ENCODE measurements at regions not wholly inside any gene's neighbourhood (a gene's known extent, or its start where the extent isn't known, plus 50 kb on each side); places are given as distances from the start of the nearest gene placed in this dataset.

DNA sequence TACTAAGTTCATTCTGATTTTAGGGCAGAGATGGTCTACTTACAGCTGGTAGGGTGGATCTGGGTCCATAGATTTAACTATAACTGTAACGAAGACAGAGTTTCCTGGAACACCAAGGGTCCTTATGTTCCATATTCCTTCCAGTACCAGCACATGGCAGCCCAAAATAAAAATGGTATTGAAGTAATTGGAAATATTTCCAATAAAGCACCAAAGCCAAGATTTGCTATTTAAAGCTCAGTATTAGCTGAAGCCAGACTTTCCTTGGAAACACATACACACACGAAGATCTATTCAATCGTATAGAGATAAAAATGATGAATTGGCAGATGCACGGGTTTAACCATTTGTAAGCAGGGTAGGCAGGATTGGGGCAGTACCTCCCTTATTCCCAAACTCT lies 289.1 kb upstream of the SORCS1 start (continued):
- TF ChIP-seq, protein P1, sequence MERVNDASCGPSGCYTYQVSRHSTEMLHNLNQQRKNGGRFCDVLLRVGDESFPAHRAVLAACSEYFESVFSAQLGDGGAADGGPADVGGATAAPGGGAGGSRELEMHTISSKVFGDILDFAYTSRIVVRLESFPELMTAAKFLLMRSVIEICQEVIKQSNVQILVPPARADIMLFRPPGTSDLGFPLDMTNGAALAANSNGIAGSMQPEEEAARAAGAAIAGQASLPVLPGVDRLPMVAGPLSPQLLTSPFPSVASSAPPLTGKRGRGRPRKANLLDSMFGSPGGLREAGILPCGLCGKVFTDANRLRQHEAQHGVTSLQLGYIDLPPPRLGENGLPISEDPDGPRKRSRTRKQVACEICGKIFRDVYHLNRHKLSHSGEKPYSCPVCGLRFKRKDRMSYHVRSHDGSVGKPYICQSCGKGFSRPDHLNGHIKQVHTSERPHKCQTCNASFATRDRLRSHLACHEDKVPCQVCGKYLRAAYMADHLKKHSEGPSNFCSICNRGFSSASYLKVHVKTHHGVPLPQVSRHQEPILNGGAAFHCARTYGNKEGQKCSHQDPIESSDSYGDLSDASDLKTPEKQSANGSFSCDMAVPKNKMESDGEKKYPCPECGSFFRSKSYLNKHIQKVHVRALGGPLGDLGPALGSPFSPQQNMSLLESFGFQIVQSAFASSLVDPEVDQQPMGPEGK (tag by site-specific recombination; IDR thresholded peaks at IDR 0.05) = no peak
- TF ChIP-seq ZEB2 (tag by site-specific recombination; IDR thresholded peaks at IDR 0.05) (no peak), ZNF391 (tag by site-specific recombination; IDR thresholded peaks at IDR 0.05; ENCODE audit: borderline replicate concordance, low read depth) (no peak), HIC1 (tag by site-specific recombination; IDR thresholded peaks at IDR 0.05) (no peak), ZNF404 (tag by site-specific recombination; IDR thresholded peaks at IDR 0.05) (no peak), AEBP2 (tag by site-specific recombination; IDR thresholded peaks at IDR 0.05; ENCODE audit: borderline replicate concordance) (no peak), ZNF776 (tag by site-specific recombination; IDR thresholded peaks at IDR 0.05; ENCODE audit: borderline replicate concordance) (no peak), ZNF202 (tag by site-specific recombination; IDR thresholded peaks at IDR 0.05; ENCODE audit: borderline replicate concordance) (no peak)

DNA sequence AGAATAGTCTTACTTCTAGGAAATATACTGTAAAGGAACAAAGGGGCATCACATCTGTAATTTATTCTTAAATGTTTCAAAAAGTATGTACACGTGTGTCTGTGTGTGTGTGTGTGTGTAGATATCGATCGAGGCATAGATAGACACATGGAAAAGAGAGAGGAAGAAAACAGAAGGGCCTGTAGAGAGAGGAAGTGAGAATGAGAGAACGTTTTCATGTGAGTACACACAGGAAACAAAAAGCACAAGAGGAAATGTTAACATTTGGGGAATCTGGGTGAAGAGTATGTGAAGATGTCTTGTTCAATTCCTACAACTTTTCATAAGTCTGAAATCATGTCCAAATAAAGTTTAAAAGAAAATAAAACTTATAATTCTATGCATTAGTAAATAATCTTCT lies 286.5 kb upstream of the SORCS1 start:
- H3K27ac ChIP-seq (ENCODE audit: extremely low read depth, low read depth, low read length) = no peak overlapping the region
- TF ChIP-seq ZNF37A (tag by site-specific recombination; IDR thresholded peaks at IDR 0.05) (no peak), ZNF692 (tag by site-specific recombination; IDR thresholded peaks at IDR 0.05) (no peak), ZNF791 (tag by site-specific recombination; IDR thresholded peaks at IDR 0.05) (no peak), ZNF350 (tag by site-specific recombination; IDR thresholded peaks at IDR 0.05) (no peak), ZNF624 (tag by site-specific recombination; IDR thresholded peaks at IDR 0.05) (no peak), ZBTB20 (tag by site-specific recombination; IDR thresholded peaks at IDR 0.05) (no peak), ZSCAN23 (tag by site-specific recombination; IDR thresholded peaks at IDR 0.05) (no peak), ZNF404 (tag by site-specific recombination; IDR thresholded peaks at IDR 0.05) (no peak), ZNF184 (tag by site-specific recombination; IDR thresholded peaks at IDR 0.05) (no peak), SP7 (tag by site-specific recombination; IDR thresholded peaks at IDR 0.05) (no peak), ZNF138 (tag by site-specific recombination; IDR thresholded peaks at IDR 0.05; ENCODE audit: borderline replicate concordance) (no peak), ZFP37 (tag by site-specific recombination; IDR thresholded peaks at IDR 0.05) (no peak), ZFP69B (tag by site-specific recombination; IDR thresholded peaks at IDR 0.05) (no peak), ZNF596 (tag by site-specific recombination; IDR thresholded peaks at IDR 0.05) (no peak), ZNF248 (tag by site-specific recombination; IDR thresholded peaks at IDR 0.05) (no peak), ZNF426 (tag by site-specific recombination; IDR thresholded peaks at IDR 0.05) (no peak), SETDB1 (IDR thresholded peaks at IDR 0.05; ENCODE audit: insufficient read length, low read length) (no peak), ZNF626 (tag by site-specific recombination; IDR thresholded peaks at IDR 0.05) (no peak)
- no peaks in the 10 kb centered on the region for H3K4me1 ChIP-seq (ENCODE audit: control insufficient read depth, insufficient read depth, low read length)
- ChIA-PET CTCF (no interaction called here), POLR2A (no interaction called here)
- H3K36me3 ChIP-seq (ENCODE audit: control insufficient read depth in 2 of 2, insufficient read depth in 1 of 2, low read length in 2 of 2) = no peaks in the 10 kb centered on the region
- H3K9me3 ChIP-seq (ENCODE audit: control insufficient read depth, insufficient read depth, low read depth, low read length) = no peaks in the 10 kb centered on the region
- H3K4me3 ChIP-seq (ENCODE audit: low read depth, low read length) = no peak overlapping the region
